ENCODE measurements at regions not wholly inside any gene's neighbourhood (a gene's known extent, or its start where the extent isn't known, plus 50 kb on each side); places are given as distances from the start of the nearest gene placed in this dataset.
"Not testable (repeated sequence)": the region's sequence is repeated elsewhere in the genome, so short reads cannot be mapped to it uniquely, and the experiment has no call there.

DNA sequence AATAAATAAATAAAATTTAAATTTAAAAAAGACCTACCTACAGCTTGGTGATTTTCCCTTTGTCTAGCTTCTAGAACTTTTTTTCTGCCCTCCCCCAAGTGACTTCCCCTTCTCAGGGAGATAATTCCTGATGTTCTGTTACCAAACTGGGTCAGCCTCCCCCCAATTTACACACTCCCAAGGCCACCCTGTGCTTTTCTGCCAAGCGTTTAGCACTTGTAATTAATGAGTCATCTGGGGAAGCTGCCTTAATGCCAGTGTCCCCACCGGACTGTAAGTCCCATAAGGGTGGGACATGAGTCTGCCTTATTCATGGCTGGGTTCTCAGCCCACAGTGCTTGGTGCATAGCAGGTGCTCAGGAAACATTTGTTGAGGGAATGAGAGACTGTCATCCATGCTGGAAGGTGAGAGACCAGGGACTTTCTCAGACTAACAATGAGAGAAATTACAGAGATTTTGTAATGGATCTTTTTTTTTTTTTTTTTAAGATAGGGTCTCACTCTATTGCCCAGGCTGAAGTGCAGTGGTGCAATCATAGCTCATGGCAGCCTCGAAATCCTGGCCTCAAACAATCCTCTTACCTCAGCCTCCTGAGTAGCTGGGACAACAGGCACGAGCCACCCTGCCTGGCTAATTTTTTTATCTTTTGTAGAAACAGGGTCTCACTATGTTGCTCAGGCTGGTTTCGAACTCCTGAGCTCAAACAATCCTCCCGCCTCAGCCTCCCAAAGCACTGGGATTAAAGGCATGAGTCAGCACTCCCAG lies 106.8 kb downstream of the PHETA1 start:
- Histone ChIP-seq H3K4me1 (ENCODE audit: low read length) (no peaks in the 10 kb centered on the region), H3K79me2 (ENCODE audit: low read length) (no peaks in the 10 kb centered on the region), H3K9me3 (replicated peaks; ENCODE audit: insufficient read depth, low read length) (no peaks in the 10 kb centered on the region), H3K9ac (ENCODE audit: low read length) (no peak overlapping the region), H4K20me1 (ENCODE audit: insufficient read depth, low read length) (no peaks in the 10 kb centered on the region), H3K9me2 (replicated peaks; ENCODE audit: insufficient read depth, low read length) (no peaks in the 10 kb centered on the region), H3K27me3 (replicated peaks; ENCODE audit: insufficient read depth, low read length) (no peaks in the 10 kb centered on the region), H3K27ac (ENCODE audit: low read length) (no peak overlapping the region), H3F3A (ENCODE audit: insufficient read depth, low read length) (no peaks in the 10 kb centered on the region), H3K4me2 (ENCODE audit: low read depth, low read length) (no peak overlapping the region), H3K36me3 (replicated peaks; ENCODE audit: insufficient read depth, low read length) (no peaks in the 10 kb centered on the region), H2AFZ (ENCODE audit: low read length) (no peak overlapping the region), H3K4me3 (ENCODE audit: low read length) (no peak overlapping the region)
- TF ChIP-seq EZH2phosphoT487 (IDR thresholded peaks at IDR 0.05; ENCODE audit: low read length) (no peak), EZH2 (optimal IDR thresholded peaks at IDR 0.05; ENCODE audit: low read depth, low read length) (no peak)
- TF ChIP-seq, protein P1, sequence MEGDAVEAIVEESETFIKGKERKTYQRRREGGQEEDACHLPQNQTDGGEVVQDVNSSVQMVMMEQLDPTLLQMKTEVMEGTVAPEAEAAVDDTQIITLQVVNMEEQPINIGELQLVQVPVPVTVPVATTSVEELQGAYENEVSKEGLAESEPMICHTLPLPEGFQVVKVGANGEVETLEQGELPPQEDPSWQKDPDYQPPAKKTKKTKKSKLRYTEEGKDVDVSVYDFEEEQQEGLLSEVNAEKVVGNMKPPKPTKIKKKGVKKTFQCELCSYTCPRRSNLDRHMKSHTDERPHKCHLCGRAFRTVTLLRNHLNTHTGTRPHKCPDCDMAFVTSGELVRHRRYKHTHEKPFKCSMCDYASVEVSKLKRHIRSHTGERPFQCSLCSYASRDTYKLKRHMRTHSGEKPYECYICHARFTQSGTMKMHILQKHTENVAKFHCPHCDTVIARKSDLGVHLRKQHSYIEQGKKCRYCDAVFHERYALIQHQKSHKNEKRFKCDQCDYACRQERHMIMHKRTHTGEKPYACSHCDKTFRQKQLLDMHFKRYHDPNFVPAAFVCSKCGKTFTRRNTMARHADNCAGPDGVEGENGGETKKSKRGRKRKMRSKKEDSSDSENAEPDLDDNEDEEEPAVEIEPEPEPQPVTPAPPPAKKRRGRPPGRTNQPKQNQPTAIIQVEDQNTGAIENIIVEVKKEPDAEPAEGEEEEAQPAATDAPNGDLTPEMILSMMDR (IDR thresholded peaks at IDR 0.05; ENCODE audit: low read length): no peak
- DNase-seq: no peak

DNA sequence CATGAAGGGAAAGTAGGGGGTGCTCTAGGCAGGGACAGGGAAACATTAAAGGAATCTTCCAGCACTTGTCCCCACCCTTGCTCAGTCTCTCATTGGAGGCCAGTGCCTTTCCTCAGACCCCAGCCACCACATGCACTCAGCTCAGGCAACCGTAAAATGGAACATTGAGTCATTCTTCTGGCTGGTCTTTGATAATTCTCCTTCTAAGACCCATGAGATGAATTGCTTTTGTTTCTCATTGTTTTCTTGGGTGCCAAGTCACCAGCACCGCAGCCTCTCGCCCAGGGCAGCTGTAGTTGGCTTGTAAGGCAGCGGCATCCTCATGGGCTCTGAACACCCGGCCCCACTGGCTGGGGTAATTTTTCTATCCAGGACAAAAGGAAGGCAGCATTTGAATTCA lies 108.2 kb downstream of the PHETA1 start:
- no peak overlapping the region for H3K4me3 ChIP-seq (ENCODE audit: low read length)
- H3F3A ChIP-seq (ENCODE audit: insufficient read depth, low read length): no peaks in the 10 kb centered on the region
- H3K27me3 ChIP-seq (replicated peaks; ENCODE audit: insufficient read depth, low read length): no peaks in the 10 kb centered on the region; the same call in 1 of the 2 replicates
- no peaks in the 10 kb centered on the region for H3K9me3 ChIP-seq (replicated peaks; ENCODE audit: insufficient read depth, low read length)
- H4K20me1 ChIP-seq (ENCODE audit: insufficient read depth, low read length): no peaks in the 10 kb centered on the region
- TF ChIP-seq, protein P1 (IDR thresholded peaks at IDR 0.05; ENCODE audit: low read length): no peak
- TF ChIP-seq EZH2 (optimal IDR thresholded peaks at IDR 0.05; ENCODE audit: low read depth, low read length): no peak
- no peak for TF ChIP-seq EZH2phosphoT487 (IDR thresholded peaks at IDR 0.05; ENCODE audit: low read length)
- no peaks in the 10 kb centered on the region for H3K4me1 ChIP-seq (ENCODE audit: low read length)
- no peaks in the 10 kb centered on the region for H3K9me2 ChIP-seq (replicated peaks; ENCODE audit: insufficient read depth, low read length)
- no peak overlapping the region for H3K9ac ChIP-seq (ENCODE audit: low read length)
- no peak for DNase-seq
- no peak overlapping the region for H3K4me2 ChIP-seq (ENCODE audit: low read depth, low read length)
- H3K79me2 ChIP-seq (ENCODE audit: low read length): no peaks in the 10 kb centered on the region
- no peaks in the 10 kb centered on the region for H3K36me3 ChIP-seq (replicated peaks; ENCODE audit: insufficient read depth, low read length)
- H2AFZ ChIP-seq (ENCODE audit: low read length): no peak overlapping the region
- no peak overlapping the region for H3K27ac ChIP-seq (ENCODE audit: low read length)

- H2AFZ ChIP-seq (ENCODE audit: low read length): no peak overlapping the region
Measured at GRCh38 chr12:111259231-111259630, 109.7 kb downstream of the PHETA1 start.

DNA sequence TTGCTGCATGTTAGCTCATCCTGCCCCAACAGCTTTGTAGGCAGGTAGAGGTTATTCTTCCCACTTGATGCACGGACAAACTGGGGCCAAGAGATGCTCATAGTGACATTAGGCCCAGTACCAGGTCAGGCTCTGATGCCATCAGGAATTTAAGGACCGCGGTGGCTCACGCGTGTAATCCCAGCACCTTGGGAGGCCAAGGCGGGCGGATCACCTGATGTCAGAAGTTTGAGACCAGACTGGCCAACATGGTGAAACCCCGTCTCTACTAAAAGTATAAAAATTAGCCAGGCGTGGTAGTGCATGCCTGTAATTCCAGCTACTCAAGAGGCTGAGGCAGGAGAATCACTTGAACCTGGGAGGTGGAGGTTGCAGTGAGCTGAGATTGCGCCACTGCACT lies 110.8 kb downstream of the PHETA1 start:
- H3K27ac ChIP-seq (ENCODE audit: low read length); H3K9me3 ChIP-seq (replicated peaks; ENCODE audit: insufficient read depth, low read length); H3K4me1 ChIP-seq (ENCODE audit: low read length); H3K4me2 ChIP-seq (ENCODE audit: low read depth, low read length); H3K27me3 ChIP-seq (replicated peaks; ENCODE audit: insufficient read depth, low read length); H3K9ac ChIP-seq (ENCODE audit: low read length); H3F3A ChIP-seq (ENCODE audit: insufficient read depth, low read length); DNase-seq; H3K9me2 ChIP-seq (replicated peaks; ENCODE audit: insufficient read depth, low read length); H2AFZ ChIP-seq (ENCODE audit: low read length); H3K36me3 ChIP-seq (replicated peaks; ENCODE audit: insufficient read depth, low read length); H4K20me1 ChIP-seq (ENCODE audit: insufficient read depth, low read length); H3K4me3 ChIP-seq (ENCODE audit: low read length); H3K79me2 ChIP-seq (ENCODE audit: low read length): not testable (repeated sequence)

More at GRCh38 chr12:111259231-111259630, 109.7 kb downstream of the PHETA1 start:
- H4K20me1 ChIP-seq (ENCODE audit: insufficient read depth, low read length): no peaks in the 10 kb centered on the region
- H3K36me3 ChIP-seq (replicated peaks; ENCODE audit: insufficient read depth, low read length): no peaks in the 10 kb centered on the region
- TF ChIP-seq, protein P1 (IDR thresholded peaks at IDR 0.05; ENCODE audit: low read length): no peak
- no peak for TF ChIP-seq EZH2phosphoT487 (IDR thresholded peaks at IDR 0.05; ENCODE audit: low read length)
- TF ChIP-seq EZH2 (optimal IDR thresholded peaks at IDR 0.05; ENCODE audit: low read depth, low read length): no peak
- no peak overlapping the region for H3K4me3 ChIP-seq (ENCODE audit: low read length)
- H3K27me3 ChIP-seq (replicated peaks; ENCODE audit: insufficient read depth, low read length): no peaks in the 10 kb centered on the region; the same call in 1 of the 2 replicates
- no peak overlapping the region for H3K9ac ChIP-seq (ENCODE audit: low read length)
- H3K4me2 ChIP-seq (ENCODE audit: low read depth, low read length): no peak overlapping the region
- H3K4me1 ChIP-seq (ENCODE audit: low read length): no peaks in the 10 kb centered on the region
- no peaks in the 10 kb centered on the region for H3F3A ChIP-seq (ENCODE audit: insufficient read depth, low read length)
- DNase-seq: no peak
- no peaks in the 10 kb centered on the region for H3K79me2 ChIP-seq (ENCODE audit: low read length)
- no peaks in the 10 kb centered on the region for H3K9me3 ChIP-seq (replicated peaks; ENCODE audit: insufficient read depth, low read length)
- H3K27ac ChIP-seq (ENCODE audit: low read length): no peak overlapping the region
- no peaks in the 10 kb centered on the region for H3K9me2 ChIP-seq (replicated peaks; ENCODE audit: insufficient read depth, low read length)

All from MM.1S (cell line).